Skin of body (tissue), 1 donor: ENCODE measurements at regions not wholly inside any gene's neighbourhood (a gene's known extent, or its start where the extent isn't known, plus 50 kb on each side); places are given as distances from the start of the nearest gene placed in this dataset.
"Not testable (repeated sequence)": the region's sequence is repeated elsewhere in the genome, so short reads cannot be mapped to it uniquely, and the experiment has no call there.

Experiments
- DNase-seq: peaks from one replicate; lab custom pipeline; 2025; lab: John Stamatoyannopoulos, UW

DNA sequence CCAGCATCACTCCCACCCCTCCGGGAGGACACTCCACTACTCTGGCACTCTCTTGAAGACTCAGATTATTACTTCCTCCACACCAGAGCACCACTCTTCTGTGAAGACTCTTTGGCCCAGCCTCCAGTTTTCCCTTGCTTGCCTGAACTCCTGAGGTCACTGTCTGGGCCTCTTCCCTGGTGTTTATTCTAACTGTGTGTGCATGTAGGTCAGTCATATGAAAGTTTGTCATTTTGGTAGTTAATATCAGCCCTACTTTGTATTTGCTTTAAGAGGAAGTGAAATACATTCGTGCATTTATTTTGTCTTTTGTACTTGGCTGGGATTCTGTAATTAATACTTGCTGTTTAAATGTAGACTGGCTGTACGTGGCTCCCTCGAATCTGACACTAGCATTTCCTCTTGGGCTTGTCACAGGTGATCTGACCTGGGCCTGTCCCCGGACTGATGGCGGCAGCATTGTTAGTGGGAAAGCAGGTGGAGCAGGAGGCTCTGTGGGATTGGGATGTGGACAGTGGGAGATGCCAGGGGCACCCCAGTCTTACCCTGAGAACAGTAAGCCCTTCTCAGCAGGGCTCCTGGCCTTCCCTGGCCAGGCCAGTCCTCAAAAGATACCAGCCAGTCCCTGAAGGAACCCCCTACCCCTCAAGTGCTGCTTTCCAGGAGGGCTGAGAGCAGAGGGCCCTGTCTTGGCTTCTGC, 350.5 kb downstream of the CDC5L start:
- no peak for DNase-seq

DNA sequence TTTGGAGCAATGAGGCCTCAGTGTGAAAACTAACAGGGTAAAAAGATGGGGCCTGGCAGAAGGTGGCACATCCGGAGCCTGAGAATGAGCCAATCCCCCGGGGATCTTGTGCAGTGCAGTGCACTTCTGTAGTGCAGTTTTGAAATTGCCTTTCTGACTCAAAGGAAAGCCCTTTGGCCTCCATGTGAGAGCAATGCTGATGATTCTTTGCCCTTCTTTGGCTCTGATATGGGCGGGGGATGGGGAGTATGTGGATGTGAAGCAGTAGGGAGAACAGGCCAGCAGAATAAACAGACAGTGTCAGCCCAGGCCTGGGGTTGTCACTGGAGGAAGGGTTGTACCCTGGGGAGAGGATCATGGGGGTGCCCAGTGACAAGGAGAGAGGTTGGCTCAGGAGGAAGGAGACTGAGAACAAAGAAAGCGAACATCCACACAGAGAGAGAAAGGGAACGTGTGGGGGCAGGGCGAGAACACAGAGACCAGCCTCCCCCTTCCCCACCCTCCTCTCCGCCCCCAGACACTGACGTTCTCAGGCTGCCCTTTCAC, 351.2 kb downstream of the CDC5L start:
- no peak for DNase-seq

DNA sequence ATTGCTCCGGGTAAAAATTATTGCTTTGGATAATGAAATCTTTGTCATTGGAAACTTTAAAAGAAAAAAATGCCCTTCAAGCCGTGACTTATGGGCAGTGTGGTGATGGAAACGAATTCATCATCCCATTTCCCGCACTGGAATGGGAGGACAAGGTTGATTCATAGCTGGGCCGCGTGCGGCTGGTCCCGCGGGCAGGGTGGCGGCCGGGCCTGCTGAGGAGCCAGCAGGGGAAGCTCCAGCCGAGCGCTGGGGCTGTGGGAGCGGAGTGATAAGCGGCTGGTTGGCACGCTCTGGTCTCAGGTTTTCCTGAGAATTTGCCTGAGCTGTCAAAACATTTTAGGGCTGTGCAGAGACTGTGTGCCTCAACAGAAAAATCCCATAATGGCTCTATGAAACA, 351.7 kb downstream of the CDC5L start:
- DNase-seq, result no peak

DNA sequence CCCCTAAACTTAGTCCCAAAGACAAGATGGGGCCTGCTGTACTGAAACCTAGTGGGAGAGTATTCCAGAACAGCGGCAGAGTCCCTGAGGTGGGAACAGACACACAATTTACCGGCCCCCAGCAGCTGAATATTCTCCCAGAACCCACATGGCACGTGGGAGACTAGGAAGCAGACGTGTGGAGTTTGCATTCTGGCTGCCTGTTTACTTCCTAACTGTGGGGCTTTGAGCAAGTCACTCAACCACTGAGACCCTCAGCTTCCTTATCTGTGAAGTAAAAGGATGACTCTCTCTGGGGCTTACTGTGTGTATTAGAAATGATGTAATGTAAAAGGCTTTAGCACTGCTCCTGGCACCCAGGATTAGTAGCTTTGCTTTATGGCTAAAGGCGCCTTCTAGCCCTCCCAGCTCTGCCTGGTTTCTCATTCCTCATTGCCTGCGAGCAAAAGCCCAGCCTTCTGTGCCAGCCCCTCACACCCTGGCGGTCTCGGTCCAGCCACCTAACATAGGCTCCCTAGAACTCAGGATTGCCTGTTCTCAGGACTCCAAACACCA, 353.1 kb downstream of the CDC5L start:
- no peak for DNase-seq

DNA sequence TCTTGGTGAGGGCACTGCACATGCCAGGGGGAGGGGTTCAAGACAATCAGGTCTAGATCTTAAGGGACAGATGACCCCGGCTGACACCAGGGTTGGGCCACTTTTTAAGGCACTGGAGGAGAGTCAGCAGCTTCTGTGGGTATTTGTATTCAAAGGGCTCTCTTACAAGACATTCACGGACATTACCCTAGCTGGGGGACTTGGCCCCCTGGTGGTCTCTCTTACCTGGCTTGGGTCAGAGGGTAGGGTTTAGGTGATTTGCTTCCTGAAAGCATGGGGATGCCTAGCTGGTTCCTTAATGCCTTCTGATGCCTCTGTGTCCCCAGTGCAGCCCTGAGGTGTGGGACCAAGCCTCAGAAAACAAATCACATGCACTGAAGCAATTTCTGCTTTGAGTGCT, 354.7 kb downstream of the CDC5L start:
- no peak for DNase-seq

DNA sequence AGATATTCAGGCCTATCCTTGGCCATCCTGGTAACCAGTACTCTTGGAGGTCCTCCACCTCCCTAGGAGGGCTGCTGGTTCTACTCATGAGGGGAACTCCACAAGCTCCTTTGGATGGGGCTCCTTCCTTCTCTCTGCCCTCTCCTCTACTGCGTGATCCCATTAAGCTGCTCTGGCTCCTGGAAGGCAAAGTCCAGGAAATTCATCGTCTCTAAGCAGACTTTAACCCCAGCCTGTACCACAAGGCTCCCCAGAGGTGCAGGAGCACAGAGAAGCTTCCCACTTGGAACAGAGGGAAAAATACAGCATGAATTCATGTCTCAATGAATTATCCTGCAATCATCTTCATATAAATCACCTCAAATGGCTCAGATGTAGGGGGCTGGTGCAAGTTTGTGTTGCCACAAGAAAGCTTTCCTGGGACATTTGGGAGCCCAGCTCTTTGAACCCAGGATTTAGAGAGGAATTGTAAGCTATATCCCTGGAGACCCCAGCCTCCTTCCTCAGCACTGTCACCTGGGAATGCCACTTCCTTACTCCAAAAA, 355.4 kb downstream of the CDC5L start:
- no peak for DNase-seq

DNA sequence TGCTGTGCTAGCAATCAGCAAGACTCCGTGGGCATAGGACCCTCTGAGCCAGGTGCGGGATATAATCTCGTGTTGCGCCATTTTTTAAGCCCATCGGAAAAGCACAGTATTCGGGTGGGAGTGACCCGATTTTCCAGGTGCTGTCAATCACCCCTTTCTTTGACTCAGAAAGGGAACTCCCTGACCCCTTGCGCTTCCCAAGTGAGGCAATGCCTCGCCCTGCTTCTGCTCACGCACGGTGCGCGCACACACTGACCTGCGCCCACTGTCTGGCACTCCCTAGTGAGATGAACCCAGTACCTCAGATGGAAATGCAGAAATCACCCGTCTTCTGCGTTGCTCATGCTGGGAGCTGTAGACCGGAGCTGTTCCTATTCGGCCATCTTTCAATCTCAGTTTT, 372.6 kb downstream of the CDC5L start:
- DNase-seq, result not testable (repeated sequence)

DNA sequence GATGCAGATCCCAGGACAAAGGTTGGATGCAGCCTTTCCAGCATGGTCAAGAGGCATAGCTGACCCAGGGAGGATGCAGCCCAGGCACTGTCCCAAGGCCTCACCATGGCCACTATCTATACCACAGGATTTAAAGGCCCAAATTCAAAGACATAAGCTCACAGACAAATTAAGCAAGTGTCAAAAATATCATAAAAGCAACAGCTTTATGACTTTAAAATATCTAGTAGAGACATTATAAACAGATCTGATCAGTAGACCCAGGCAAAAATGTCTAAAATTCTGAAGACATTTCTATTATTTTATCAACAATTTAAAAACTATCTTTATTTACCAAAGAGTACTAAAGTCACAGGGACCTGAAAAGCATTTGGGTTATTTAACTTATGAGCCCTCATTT, 373.5 kb downstream of the CDC5L start:
- DNase-seq, result no peak

DNA sequence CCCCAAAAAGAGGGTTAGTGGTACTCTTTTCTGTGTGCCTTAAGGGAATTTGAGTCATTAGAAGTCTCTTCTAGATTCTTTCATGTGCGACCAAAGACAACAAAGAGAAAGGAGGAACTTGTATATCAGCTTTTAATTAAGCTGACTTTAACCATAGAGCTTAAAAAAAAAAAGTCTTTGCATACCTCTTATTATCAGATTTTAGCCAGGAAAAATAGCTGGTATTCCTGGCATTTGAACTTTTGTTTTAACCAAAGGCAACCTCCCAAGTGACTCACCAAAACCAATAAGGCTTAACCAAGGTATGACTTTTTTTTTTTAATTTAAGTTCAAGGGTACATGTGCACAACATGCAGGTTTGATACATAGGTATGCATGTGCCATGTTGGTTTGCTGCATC, 375.0 kb downstream of the CDC5L start:
- DNase-seq, result no peak

DNA sequence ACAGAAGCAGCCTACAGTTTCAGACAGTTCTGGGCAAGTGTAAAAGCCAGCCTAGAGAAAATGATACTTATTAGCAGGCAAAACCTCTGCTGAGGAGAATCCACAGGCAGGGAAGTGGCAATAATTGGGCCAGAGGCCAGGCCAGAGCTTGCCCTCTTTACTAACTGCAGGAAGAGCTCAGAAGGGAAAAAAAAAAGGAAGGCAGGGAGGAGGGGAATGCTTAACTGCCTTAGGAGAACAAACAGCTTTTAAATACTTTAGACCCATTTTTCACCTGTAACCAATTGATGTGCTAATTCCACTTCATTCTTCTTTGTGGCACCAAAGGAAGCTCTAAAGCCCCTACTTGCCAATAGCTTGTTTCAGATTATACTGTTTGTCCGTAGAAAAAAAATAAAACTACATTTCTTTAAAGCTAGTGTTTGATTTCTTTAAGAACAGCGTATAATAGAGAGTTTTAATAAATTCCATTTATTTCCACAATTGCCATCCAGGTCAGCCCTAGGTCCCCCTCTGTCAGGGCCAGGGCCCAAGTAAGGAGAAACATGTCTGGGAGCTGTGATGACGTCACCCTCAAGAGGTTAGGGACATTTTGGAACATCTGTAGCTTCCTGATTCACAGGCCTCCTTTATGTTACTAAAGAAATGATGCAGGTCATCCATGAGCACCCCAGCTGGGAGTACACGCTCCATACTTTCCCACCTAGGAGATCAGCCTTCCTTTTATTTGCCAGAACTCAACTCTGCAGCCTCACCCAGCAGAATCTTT, 384.3 kb downstream of the CDC5L start:
- DNase-seq, result no peak

DNA sequence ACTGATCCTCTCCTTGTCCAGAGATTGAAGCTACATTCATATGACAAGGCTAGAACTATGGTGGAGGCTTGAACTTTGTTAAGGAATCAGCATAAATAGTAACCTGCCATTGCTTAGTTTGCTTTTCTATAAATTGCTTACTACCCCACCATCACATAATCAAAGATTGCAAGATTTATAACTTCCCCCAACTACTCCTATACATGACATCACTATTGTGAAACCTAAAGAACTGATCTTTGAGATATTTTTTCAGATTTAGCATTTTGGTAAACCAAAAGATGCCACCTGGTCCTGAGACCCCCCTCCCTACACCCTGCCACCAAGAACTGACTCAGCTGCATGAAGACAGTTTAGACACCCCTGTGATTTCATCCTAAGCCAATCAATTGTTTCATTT, 385.3 kb downstream of the CDC5L start:
- DNase-seq, result no peak

DNA sequence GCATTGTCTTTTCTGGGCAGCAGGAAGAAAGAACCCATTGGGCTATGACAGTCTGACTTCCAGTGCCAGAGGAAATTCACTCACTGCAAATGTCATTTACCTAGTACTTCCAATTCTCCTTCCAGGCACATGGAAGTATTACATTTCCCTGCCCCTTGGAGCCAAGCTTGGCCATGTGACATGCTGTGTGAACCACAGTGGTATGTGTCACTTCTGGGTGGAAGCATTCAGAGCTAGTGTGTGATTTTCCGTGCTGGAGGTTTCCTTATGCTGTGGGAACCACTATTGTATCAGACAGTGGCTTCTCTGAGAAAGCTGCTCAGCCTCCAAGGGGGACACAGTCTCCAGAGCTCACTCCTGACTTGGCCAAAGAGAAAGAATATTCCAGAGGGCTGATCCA, 387.6 kb downstream of the CDC5L start:
- DNase-seq, result no peak

DNA sequence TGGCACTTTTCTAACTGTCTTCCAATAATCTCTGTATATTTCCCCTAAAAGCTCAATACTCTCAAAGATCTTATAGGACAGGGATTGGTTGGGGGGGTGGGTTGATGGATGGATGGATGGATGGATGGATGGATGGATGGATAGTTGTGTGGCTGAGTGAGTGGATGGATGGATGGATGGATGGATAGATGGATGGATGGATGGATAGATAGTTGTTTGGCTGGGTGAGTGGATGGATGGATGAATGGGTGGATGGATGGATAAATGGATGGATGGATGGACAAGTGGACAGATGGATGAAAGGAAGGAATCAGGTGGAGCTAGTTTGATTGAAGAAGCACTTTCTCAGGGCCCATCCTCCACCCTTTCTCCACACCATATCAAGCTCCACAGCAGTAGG, 388.8 kb downstream of the CDC5L start:
- DNase-seq, result no peak

DNA sequence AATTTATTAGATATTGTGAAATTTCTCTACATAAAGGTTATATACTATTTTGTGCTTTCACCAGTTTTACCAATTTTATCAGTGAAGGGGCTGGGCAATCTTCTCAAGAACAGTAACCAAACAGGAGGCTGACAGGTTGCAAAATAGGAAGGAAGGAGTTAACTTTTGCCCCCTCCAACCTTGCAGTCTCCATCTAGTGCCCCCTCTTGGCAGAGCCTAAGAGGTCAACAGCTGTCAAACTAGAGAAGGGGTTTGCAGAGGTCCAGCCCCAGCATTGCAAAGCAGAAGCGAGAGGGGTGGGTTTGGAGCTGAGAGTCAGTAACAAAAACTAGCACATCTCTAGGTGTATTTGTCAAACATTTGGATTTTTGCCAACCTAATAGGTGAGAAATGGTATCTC, 391.0 kb downstream of the CDC5L start:
- DNase-seq, result no peak
